WTC11 (cell line): ENCODE measurements at regions not wholly inside any gene's neighbourhood (a gene's known extent, or its start where the extent isn't known, plus 50 kb on each side); places are given as distances from the start of the nearest gene placed in this dataset.

ENCODE experiments used
- ATAC-seq: fragments of 200-7000 bp; cut with Tn5 transposase; 2 replicates; pipeline ENCODE4 v1.10.0; 2021; ENCODE audit warnings: mild to moderate bottlenecking, moderate library complexity
- CTCF ChIA-PET: fragments of 300-600 bp; sonication (Branson Sonifier 250); formaldehyde crosslinking; loops from one replicate; lab custom pipeline; 2021; ENCODE audit warnings: antibody characterized with exemption; lab: Charles Lee
- POLR2A ChIA-PET: fragments of 350-600 bp; sonication (Branson Sonifier 250); formaldehyde crosslinking; loops from one replicate; lab custom pipeline; 2021; ENCODE audit warnings: antibody characterized with exemption; lab: Charles Lee
- DNase-seq: peaks from one replicate; pipeline ENCODE4 v3.0.0; 2021; ENCODE audit warnings: low spot score
- H3K27ac Mint-ChIP-seq: 2 replicates; pipeline ENCODE4 v1.8.0; 2021; ENCODE audit warnings: mixed read lengths
- H3K27me3 Mint-ChIP-seq: 2 replicates; pipeline ENCODE4 v1.8.0; 2021; ENCODE audit warnings: low read depth, mild to moderate bottlenecking, moderate library complexity, mixed read lengths
- H3K36me3 Mint-ChIP-seq: 2 replicates; pipeline ENCODE4 v1.8.0; 2021; ENCODE audit warnings: mixed read lengths
- H3K4me1 Mint-ChIP-seq: 2 replicates; pipeline ENCODE4 v1.8.0; 2022; ENCODE audit warnings: mixed read lengths
- H3K4me3 Mint-ChIP-seq: 2 replicates; pipeline ENCODE4 v1.8.0; 2021; ENCODE audit warnings: mild to moderate bottlenecking, moderate library complexity, mixed read lengths
- H3K9me3 Mint-ChIP-seq: 2 replicates; pipeline ENCODE4 v1.8.0; 2021; ENCODE audit warnings: mixed read lengths
- CTCF ChIP-seq: fragments of 200-600 bp; IDR thresholded peaks from 2 replicates; pipeline ENCODE4 v1.8.0; 2022; ENCODE audit warnings: antibody characterized with exemption
- E2F4 ChIP-seq: sonication (generic); formaldehyde crosslinking; IDR thresholded peaks from 2 replicates; pipeline ENCODE4 v1.8.1; 2022; ENCODE audit warnings: low read depth, mild to moderate bottlenecking, moderate library complexity, missing genetic modification reagents, borderline replicate concordance
- ETV6 ChIP-seq: sonication (generic); formaldehyde crosslinking; IDR thresholded peaks from 2 replicates; pipeline ENCODE4 v1.8.1; 2022; ENCODE audit warnings: mild to moderate bottlenecking, missing genetic modification reagents
- FOXP1 ChIP-seq: sonication (generic); formaldehyde crosslinking; IDR thresholded peaks from 2 replicates; pipeline ENCODE4 v1.8.0; 2022; ENCODE audit warnings: missing genetic modification reagents, mild to moderate bottlenecking, moderate library complexity, borderline replicate concordance
- HMGXB4 ChIP-seq: sonication (generic); formaldehyde crosslinking; IDR thresholded peaks from 2 replicates; pipeline ENCODE4 v1.8.1; 2023; ENCODE audit warnings: mild to moderate bottlenecking, moderate library complexity, missing genetic modification reagents
- JUN ChIP-seq: sonication (generic); formaldehyde crosslinking; IDR thresholded peaks from 2 replicates; pipeline ENCODE4 v1.8.0; 2023; ENCODE audit warnings: mild to moderate bottlenecking, missing genetic modification reagents
- NFE2L1 ChIP-seq: sonication (generic); formaldehyde crosslinking; IDR thresholded peaks from 2 replicates; pipeline ENCODE4 v1.8.1; 2023; ENCODE audit warnings: missing genetic modification reagents
- NR3C1 ChIP-seq: sonication (generic); formaldehyde crosslinking; conservative IDR thresholded peaks from 2 replicates; pipeline ENCODE4 v1.8.1; 2023; ENCODE audit warnings: low read depth, mild to moderate bottlenecking, missing genetic modification reagents
- RELA ChIP-seq: sonication (generic); formaldehyde crosslinking; IDR thresholded peaks from 2 replicates; pipeline ENCODE4 v1.8.1; 2022; ENCODE audit warnings: missing genetic modification reagents, mild to moderate bottlenecking, borderline replicate concordance
- SP1 ChIP-seq: sonication (generic); formaldehyde crosslinking; conservative IDR thresholded peaks from 2 replicates; pipeline ENCODE4 v1.8.1; 2022; ENCODE audit warnings: missing genetic modification reagents
- TCF7 ChIP-seq: sonication (generic); formaldehyde crosslinking; IDR thresholded peaks from 2 replicates; pipeline ENCODE4 v1.8.0; 2022; ENCODE audit warnings: mild to moderate bottlenecking, low read depth, missing genetic modification reagents, moderate library complexity
- TEAD1 ChIP-seq: sonication (generic); formaldehyde crosslinking; IDR thresholded peaks from 2 replicates; pipeline ENCODE4 v1.8.0; 2022; ENCODE audit warnings: mild to moderate bottlenecking, missing genetic modification reagents
- USF2 ChIP-seq: sonication (generic); formaldehyde crosslinking; IDR thresholded peaks from 2 replicates; pipeline ENCODE4 v1.8.1; 2023; ENCODE audit warnings: mild to moderate bottlenecking, missing genetic modification reagents, moderate library complexity
- ZBTB21 ChIP-seq: sonication (generic); formaldehyde crosslinking; IDR thresholded peaks from 2 replicates; pipeline ENCODE4 v1.8.1; 2023; ENCODE audit warnings: mild to moderate bottlenecking, missing genetic modification reagents, borderline replicate concordance
- ZBTB43 ChIP-seq: sonication (generic); formaldehyde crosslinking; IDR thresholded peaks from 2 replicates; pipeline ENCODE4 v1.8.1; 2023; ENCODE audit warnings: mild to moderate bottlenecking, missing genetic modification reagents
- ZNF263 ChIP-seq: sonication (generic); formaldehyde crosslinking; IDR thresholded peaks from 2 replicates; pipeline ENCODE4 v1.8.1; 2022; ENCODE audit warnings: low read depth, mild to moderate bottlenecking, moderate library complexity, missing genetic modification reagents
- ZNF281 ChIP-seq: sonication (generic); formaldehyde crosslinking; IDR thresholded peaks from 2 replicates; pipeline ENCODE4 v1.8.0; 2023; ENCODE audit warnings: mild to moderate bottlenecking, missing genetic modification reagents
- ZNF317 ChIP-seq: sonication (generic); formaldehyde crosslinking; IDR thresholded peaks from 2 replicates; pipeline ENCODE4 v1.8.1; 2023; ENCODE audit warnings: low read depth, mild to moderate bottlenecking, moderate library complexity, missing genetic modification reagents, borderline replicate concordance

GRCh38 chr7:20019757-20020432, 197.3 kb downstream of the MACC1 start:
- peaks cover 14% of the 10 kb centered on the region for H3K36me3 Mint-ChIP-seq
- DNase-seq (no peak), ATAC-seq (peak; percentile 86)
- peaks cover 82% of the 10 kb centered on the region for H3K4me1 Mint-ChIP-seq
- H3K27me3 Mint-ChIP-seq, result no peaks in the 10 kb centered on the region
- H3K27ac Mint-ChIP-seq, result peak overlapping the region; percentile 93
- no peaks in the 10 kb centered on the region for H3K9me3 Mint-ChIP-seq
- peak overlapping the region; percentile 9 for H3K4me3 Mint-ChIP-seq
- TF ChIP-seq NFE2L1 (0 out of 2 replicates have a peak, but pooled peaks have one; percentile 22), ETV6 (no peak), JUN (CRISPR knock-in tag) (no peak), SP1 (CRISPR knock-in tag) (0 out of 2 replicates have a peak, but pooled peaks have one; percentile 25), E2F4 (CRISPR knock-in tag) (no peak), TEAD1 (peak; percentile 79; the same call in 1 of the 2 replicates)
- ChIA-PET CTCF (interaction anchor here (0.7 to 1.3 kb wide), 5 partner anchors 12 to 153 kb away, joined by 3 to 8 read pairs (median 3); no protein-coding TSS in a partner anchor), POLR2A (interaction anchor here (1.2 to 1.6 kb wide), 2 partner anchors 11 to 100 kb away, joined by 4 read pairs; no protein-coding TSS in a partner anchor)

GRCh38 chr7:20016669-20017068, 200.5 kb downstream of the MACC1 start:
- Mint-ChIP-seq H3K27ac (no peak overlapping the region), H3K9me3 (no peaks in the 10 kb centered on the region), H3K27me3 (no peaks in the 10 kb centered on the region), H3K4me3 (no peak overlapping the region), H3K4me1 (peaks cover 66% of the 10 kb centered on the region), H3K36me3 (peaks cover 6% of the 10 kb centered on the region; the same call in 1 of the 2 replicates)
- DNase-seq, result no peak
- ATAC-seq, result no peak
- CTCF ChIA-PET, result no interaction called here
- TF ChIP-seq ZBTB43 (CRISPR knock-in tag), result no peak
- POLR2A ChIA-PET, result no interaction called here

- ChIA-PET CTCF (no interaction called here), POLR2A (no interaction called here)
- peak overlapping the region; percentile 85 for H3K27ac Mint-ChIP-seq
- H3K4me3 Mint-ChIP-seq, result no peak overlapping the region
- H3K36me3 Mint-ChIP-seq, result peaks cover 7% of the 10 kb centered on the region
- peaks cover 46% of the 10 kb centered on the region for H3K4me1 Mint-ChIP-seq
- ATAC-seq (no peak), DNase-seq (no peak)
- no peaks in the 10 kb centered on the region for H3K9me3 Mint-ChIP-seq
- no peaks in the 10 kb centered on the region for H3K27me3 Mint-ChIP-seq
- TF ChIP-seq NR3C1 (no peak), CTCF (no peak), ZBTB21 (no peak), TCF7 (CRISPR knock-in tag) (no peak), RELA (CRISPR knock-in tag) (no peak), USF2 (CRISPR knock-in tag) (no peak), ZNF281 (CRISPR knock-in tag) (no peak), ZNF317 (CRISPR knock-in tag) (no peak), FOXP1 (no peak), HMGXB4 (CRISPR knock-in tag) (no peak), ZNF263 (CRISPR knock-in tag) (no peak)
These were observed 203.6 kb downstream of the MACC1 start for GRCh38 chr7:20013536-20013935.
